ENCODE measurements at regions not wholly inside any gene's neighbourhood (a gene's known extent, or its start where the extent isn't known, plus 50 kb on each side); places are given as distances from the start of the nearest gene placed in this dataset.

DNA sequence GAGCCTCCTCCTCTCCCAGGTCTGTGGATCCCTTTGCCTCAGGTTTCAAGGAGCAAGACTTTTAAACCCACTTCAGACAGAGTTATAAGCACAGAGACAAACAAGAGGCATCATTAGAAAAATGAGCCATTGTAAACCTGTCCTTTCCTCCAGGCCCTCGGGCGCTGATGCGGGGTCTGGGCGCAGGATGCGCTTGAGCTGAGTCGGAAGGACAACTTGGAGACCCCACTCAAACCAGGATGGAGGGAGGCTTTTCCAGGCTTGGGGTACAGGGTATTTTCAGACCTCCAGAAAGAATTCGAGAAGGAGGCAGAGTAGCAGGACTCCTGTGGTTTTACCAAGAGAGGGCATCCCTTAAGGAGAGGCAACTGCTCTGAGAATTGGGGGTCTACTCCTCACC is 155.6 kb downstream of the NUFIP1 start:
- Mint-ChIP-seq H3K4me3 (no peak overlapping the region), H3K27ac (no peak overlapping the region), H3K9me3 (no peaks in the 10 kb centered on the region), H3K4me1 (ENCODE audit: low read depth) (no peaks in the 10 kb centered on the region), H3K36me3 (ENCODE audit: low read depth) (no peaks in the 10 kb centered on the region), H3K27me3 (no peaks in the 10 kb centered on the region)
- ATAC-seq (ENCODE audit: poor library complexity): no peak
- ChIA-PET CTCF (no interaction called here), POLR2A (no interaction called here)
- Histone ChIP-seq H3K36me3 (ENCODE audit: insufficient read depth, low read length) (no peaks in the 10 kb centered on the region), H3K9me3 (ENCODE audit: control insufficient read depth in 1 of 2, insufficient read depth in 1 of 2, low read length in 2 of 2) (peaks cover 0 to 3% of the 10 kb centered on the region in 2 experiments), H3K27me3 (ENCODE audit: control insufficient read depth in 1 of 2, insufficient read depth in 2 of 2, low read length in 2 of 2) (peaks cover 0 to 1% of the 10 kb centered on the region in 2 experiments), H3K27ac (ENCODE audit: low read depth in 1 of 2, low read length in 2 of 2) (no peak overlapping the region), H3K4me3 (ENCODE audit: low read length) (no peak overlapping the region), H3K4me1 (ENCODE audit: insufficient read depth, low read length) (no peaks in the 10 kb centered on the region)
- DNase-seq: no peak
- intact Hi-C loops (cut with DNase I, micrococcal nuclease): no loop called here
- TF ChIP-seq CTCF (IDR thresholded peaks at IDR 0.05): no peak

DNA sequence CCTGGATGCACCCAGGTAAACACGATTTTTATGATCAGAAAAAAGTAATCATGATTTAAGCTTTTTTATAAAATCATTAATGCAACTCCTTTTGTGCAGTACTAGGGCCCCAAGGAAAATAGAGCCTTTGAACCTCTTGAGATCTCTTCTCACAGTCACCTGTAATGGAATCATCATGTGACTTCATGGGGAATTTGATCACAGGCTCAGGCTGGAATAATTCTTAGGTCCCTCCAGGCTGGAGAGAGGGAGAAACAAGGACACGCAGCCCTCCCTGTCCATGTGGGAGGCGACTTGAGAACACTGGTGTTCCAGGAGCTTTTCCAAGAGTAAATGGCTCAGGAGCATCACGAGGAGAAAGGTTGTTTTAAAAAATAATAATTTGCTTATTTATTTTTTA is 156.1 kb downstream of the NUFIP1 start:
- Histone ChIP-seq H3K9me3 (ENCODE audit: control insufficient read depth in 1 of 2, insufficient read depth in 1 of 2, low read length in 2 of 2) (peaks cover 0 to 3% of the 10 kb centered on the region in 2 experiments), H3K4me3 (ENCODE audit: low read length) (no peak overlapping the region), H3K36me3 (ENCODE audit: insufficient read depth, low read length) (no peaks in the 10 kb centered on the region), H3K4me1 (ENCODE audit: insufficient read depth, low read length) (no peaks in the 10 kb centered on the region), H3K27me3 (ENCODE audit: control insufficient read depth in 1 of 2, insufficient read depth in 2 of 2, low read length in 2 of 2) (peaks cover 0 to 2% of the 10 kb centered on the region in 2 experiments), H3K27ac (ENCODE audit: low read depth in 1 of 2, low read length in 2 of 2) (no peak overlapping the region)
- Mint-ChIP-seq H3K4me1 (ENCODE audit: low read depth) (no peaks in the 10 kb centered on the region), H3K27me3 (no peaks in the 10 kb centered on the region), H3K27ac (no peak overlapping the region), H3K9me3 (no peaks in the 10 kb centered on the region), H3K36me3 (ENCODE audit: low read depth) (no peaks in the 10 kb centered on the region), H3K4me3 (no peak overlapping the region)
- DNase-seq: no peak
- intact Hi-C loops (cut with DNase I, micrococcal nuclease): no loop called here
- POLR2A ChIA-PET: no interaction called here
- TF ChIP-seq CTCF (IDR thresholded peaks at IDR 0.05): no peak
- CTCF ChIA-PET: no interaction called here
- no peak for ATAC-seq (ENCODE audit: poor library complexity)

GRCh38 chr13:44826591-44827350 is 162.5 kb downstream of the NUFIP1 start:
- no peak for DNase-seq
- intact Hi-C loops (cut with DNase I, micrococcal nuclease): no loop called here

More at GRCh38 chr13:44826591-44827350, 162.5 kb downstream of the NUFIP1 start:
- H3K27ac Mint-ChIP-seq: no peak overlapping the region
- no peaks in the 10 kb centered on the region for H3K4me1 Mint-ChIP-seq (ENCODE audit: low read depth)
- ATAC-seq (ENCODE audit: poor library complexity): no peak
- Histone ChIP-seq H3K27ac (ENCODE audit: low read depth in 1 of 2, low read length in 2 of 2) (no peak overlapping the region), H3K4me1 (ENCODE audit: insufficient read depth, low read length) (no peaks in the 10 kb centered on the region), H3K36me3 (ENCODE audit: insufficient read depth, low read length) (no peaks in the 10 kb centered on the region), H3K27me3 (ENCODE audit: control insufficient read depth in 1 of 2, insufficient read depth in 2 of 2, low read length in 2 of 2) (peaks cover 2 to 3% of the 10 kb centered on the region in 2 experiments), H3K4me3 (ENCODE audit: low read length) (no peak overlapping the region), H3K9me3 (ENCODE audit: control insufficient read depth in 1 of 2, insufficient read depth in 1 of 2, low read length in 2 of 2) (peaks cover 0 to 3% of the 10 kb centered on the region in 2 experiments)
- H3K9me3 Mint-ChIP-seq: no peaks in the 10 kb centered on the region
- no peak for TF ChIP-seq CTCF (IDR thresholded peaks at IDR 0.05)
- CTCF ChIA-PET: no interaction called here
- no peak overlapping the region for H3K4me3 Mint-ChIP-seq
- no peaks in the 10 kb centered on the region for H3K27me3 Mint-ChIP-seq
- no peaks in the 10 kb centered on the region for H3K36me3 Mint-ChIP-seq (ENCODE audit: low read depth)
- POLR2A ChIA-PET: no interaction called here

All from CD4-positive, alpha-beta T cell (primary cell).